ENCODE measurements at regions not wholly inside any gene's neighbourhood (a gene's known extent, or its start where the extent isn't known, plus 50 kb on each side); places are given as distances from the start of the nearest gene placed in this dataset.

- Histone ChIP-seq H3K79me2 (ENCODE audit: insufficient read depth, low read length) (no peaks in the 10 kb centered on the region), H3K9me3 (ENCODE audit: control insufficient read depth in 1 of 2, insufficient read depth in 1 of 2, low read depth in 1 of 2, low read length in 2 of 2) (no peaks in the 10 kb centered on the region), H3K9me2 (ENCODE audit: insufficient read depth) (no peaks in the 10 kb centered on the region), H4K20me1 (ENCODE audit: insufficient read depth) (no peaks in the 10 kb centered on the region), H3K9ac (ENCODE audit: low read length) (no peak overlapping the region), H3K36me3 (ENCODE audit: control insufficient read depth in 1 of 2, insufficient read depth in 2 of 2, low read length in 2 of 2) (no peaks in the 10 kb centered on the region), H3K27me3 (ENCODE audit: insufficient read depth, low read length) (no peaks in the 10 kb centered on the region), H2AFZ (ENCODE audit: low read depth, low read length, poor library complexity, severe bottlenecking) (no peak overlapping the region), H3K27ac (ENCODE audit: low read depth, low read length) (no peak overlapping the region), H3K4me3 (replicated peaks in 1 of 2; ENCODE audit: low read depth in 1 of 2, low read length in 2 of 2) (no peak overlapping the region), H3K4me1 (ENCODE audit: control insufficient read depth in 1 of 2, insufficient read depth in 2 of 2, low read length in 2 of 2) (no peaks in the 10 kb centered on the region), H3K4me2 (ENCODE audit: low read length) (no peak overlapping the region)
- RAD21 ChIA-PET (ENCODE audit: low non-redundant PET in 1 of 2, low total read pairs in 2 of 2, uncharacterized antibody in 2 of 2, unreplicated experiment in 2 of 2): no interaction called here
- CTCF ChIA-PET: no interaction called here
- intact Hi-C loops (cut with micrococcal nuclease): no loop called here
- POLR2A ChIA-PET: no interaction called here
- no peak for TF ChIP-seq EZH2phosphoT487 (IDR thresholded peaks at IDR 0.05; ENCODE audit: borderline replicate concordance)
- no peak for TF ChIP-seq RAD21 (IDR thresholded peaks at IDR 0.05; ENCODE audit: low read depth)
- TF ChIP-seq FOSL1 (IDR thresholded peaks at IDR 0.05; ENCODE audit: low read depth): no peak
- no peak for TF ChIP-seq SIN3A (IDR thresholded peaks at IDR 0.05; ENCODE audit: low read depth)
- no TSS peak for BruUV-seq (replicated peaks)
- ATAC-seq: no peak
- no peak for DNase-seq (ENCODE audit: low read depth, low spot score)
Measured at GRCh38 chr3:70876154-70876553, 563.7 kb upstream of the MDFIC2 start.

GRCh38 chr3:70874196-70874595 is 561.8 kb upstream of the MDFIC2 start:
- Histone ChIP-seq H3K9me2 (ENCODE audit: insufficient read depth) (no peaks in the 10 kb centered on the region), H3K27ac (ENCODE audit: low read depth, low read length) (no peak overlapping the region), H3K4me1 (ENCODE audit: control insufficient read depth in 1 of 2, insufficient read depth in 2 of 2, low read length in 2 of 2) (no peaks in the 10 kb centered on the region), H2AFZ (ENCODE audit: low read depth, low read length, poor library complexity, severe bottlenecking) (no peak overlapping the region), H4K20me1 (ENCODE audit: insufficient read depth) (no peaks in the 10 kb centered on the region), H3K4me2 (ENCODE audit: low read length) (no peak overlapping the region), H3K27me3 (ENCODE audit: insufficient read depth, low read length) (no peaks in the 10 kb centered on the region), H3K36me3 (ENCODE audit: control insufficient read depth in 1 of 2, insufficient read depth in 2 of 2, low read length in 2 of 2) (no peaks in the 10 kb centered on the region), H3K79me2 (ENCODE audit: insufficient read depth, low read length) (no peaks in the 10 kb centered on the region), H3K9ac (ENCODE audit: low read length) (no peak overlapping the region), H3K4me3 (replicated peaks in 1 of 2; ENCODE audit: low read depth in 1 of 2, low read length in 2 of 2) (no peak overlapping the region), H3K9me3 (ENCODE audit: control insufficient read depth in 1 of 2, insufficient read depth in 1 of 2, low read depth in 1 of 2, low read length in 2 of 2) (no peaks in the 10 kb centered on the region; a peak in 1 of 4 replicates)
- DNase-seq (ENCODE audit: low read depth, low spot score) (no peak), ATAC-seq (no peak)
- RAD21 ChIA-PET (ENCODE audit: low non-redundant PET in 1 of 2, low total read pairs in 2 of 2, uncharacterized antibody in 2 of 2, unreplicated experiment in 2 of 2): no interaction called here
- POLR2A ChIA-PET: no interaction called here
- CTCF ChIA-PET: no interaction called here
- intact Hi-C loops (cut with micrococcal nuclease): no loop called here
- BruUV-seq (replicated peaks): no TSS peak
- TF ChIP-seq ZBTB33 (IDR thresholded peaks at IDR 0.05; ENCODE audit: extremely low read depth, insufficient replicate concordance, low read length): no peak
- TF ChIP-seq SIN3A (IDR thresholded peaks at IDR 0.05; ENCODE audit: low read depth): no peak
- no peak for TF ChIP-seq JUND (IDR thresholded peaks at IDR 0.05)
- TF ChIP-seq EZH2phosphoT487 (IDR thresholded peaks at IDR 0.05; ENCODE audit: borderline replicate concordance): no peak
- no peak for TF ChIP-seq POLR2AphosphoS5 (IDR thresholded peaks at IDR 0.05; ENCODE audit: low read depth, low read length)
- no peak for TF ChIP-seq MAX (IDR thresholded peaks at IDR 0.05)
- TF ChIP-seq CEBPB (IDR thresholded peaks at IDR 0.05; ENCODE audit: low read depth): no peak
- no peak for TF ChIP-seq SRF (IDR thresholded peaks at IDR 0.05; ENCODE audit: low read depth)
- no peak for TF ChIP-seq CBX3 (IDR thresholded peaks at IDR 0.05; ENCODE audit: low read depth)
- no peak for TF ChIP-seq TCF7L2 (IDR thresholded peaks at IDR 0.05; ENCODE audit: borderline replicate concordance, extremely low read depth, insufficient read depth, insufficient read length)
- no peak for TF ChIP-seq POLR2A (IDR thresholded peaks at IDR 0.05; ENCODE audit: borderline replicate concordance, extremely low read depth, insufficient read depth, insufficient read length)
- TF ChIP-seq ZNF274 (IDR thresholded peaks at IDR 0.05; ENCODE audit: low read depth, low read length): no peak
- no peak for TF ChIP-seq RAD21 (IDR thresholded peaks at IDR 0.05; ENCODE audit: low read depth)
- no peak for TF ChIP-seq EGR1 (IDR thresholded peaks at IDR 0.05; ENCODE audit: low read depth)
- no peak for TF ChIP-seq ELF1 (IDR thresholded peaks at IDR 0.05; ENCODE audit: borderline replicate concordance, low read depth)
